GM23248 (cell line): ENCODE measurements at regions not wholly inside any gene's neighbourhood (a gene's known extent, or its start where the extent isn't known, plus 50 kb on each side); places are given as distances from the start of the nearest gene placed in this dataset.
A peak's percentile ranks its signal among the peaks of the same experiment; 100 is the strongest.

Experiments used
- DNase-seq: peaks from one replicate; pipeline ENCODE4 v3.0.0-alpha.2; 2015
- H2AFZ ChIP-seq: fragments of 200-600 bp; sonication (generic); 2 replicates; pipeline ENCODE4 v1.6.1; 2016; ENCODE audit warnings: antibody characterized with exemption
- H3F3A ChIP-seq: fragments of 200-600 bp; sonication (generic); 2 replicates; pipeline ENCODE4 v1.6.1; 2016; ENCODE audit warnings: mild to moderate bottlenecking, antibody characterized with exemption, mixed run types; ENCODE audit not compliant: insufficient read depth
- H3K27ac ChIP-seq: fragments of 200-600 bp; sonication (generic); 2 replicates; pipeline ENCODE4 v1.5.1; 2016; ENCODE audit warnings: mild to moderate bottlenecking
- H3K27me3 ChIP-seq: fragments of 200-600 bp; sonication (generic); replicated peaks from 2 replicates; pipeline ENCODE4 v1.6.1; 2016; ENCODE audit warnings: mild to moderate bottlenecking; ENCODE audit not compliant: insufficient read depth
- H3K36me3 ChIP-seq: fragments of 200-600 bp; sonication (generic); 2 replicates; pipeline ENCODE4 v1.6.1; 2016; ENCODE audit warnings: low read depth, mild to moderate bottlenecking
- H3K4me1 ChIP-seq: fragments of 200-600 bp; sonication (generic); 2 replicates; pipeline ENCODE4 v1.6.1; 2016; ENCODE audit warnings: mild to moderate bottlenecking; ENCODE audit not compliant: insufficient read depth
- H3K4me2 ChIP-seq: fragments of 200-600 bp; sonication (generic); one replicate; pipeline ENCODE4 v1.6.1; 2016; ENCODE audit warnings: mild to moderate bottlenecking; ENCODE audit not compliant: unreplicated experiment
- H3K4me3 ChIP-seq: fragments of 200-600 bp; sonication (generic); 2 replicates; pipeline ENCODE4 v1.5.1; 2016; ENCODE audit warnings: mild to moderate bottlenecking
- H3K79me2 ChIP-seq: fragments of 200-600 bp; sonication (generic); 2 replicates; pipeline ENCODE4 v1.6.1; 2016; ENCODE audit warnings: mild to moderate bottlenecking; ENCODE audit not compliant: insufficient read depth
- H3K9ac ChIP-seq: fragments of 200-600 bp; sonication (generic); 2 replicates; pipeline ENCODE4 v1.6.1; 2016; ENCODE audit warnings: mild to moderate bottlenecking
- H3K9me2 ChIP-seq: fragments of 200-600 bp; sonication (generic); 2 replicates; pipeline ENCODE4 v1.6.1; 2016; ENCODE audit warnings: mixed run types, mild to moderate bottlenecking, moderate library complexity; ENCODE audit not compliant: insufficient read depth
- H3K9me3 ChIP-seq: fragments of 200-600 bp; sonication (generic); one replicate; pipeline ENCODE4 v1.6.1; 2017; ENCODE audit warnings: low read depth
- H4K20me1 ChIP-seq: fragments of 200-600 bp; sonication (generic); 2 replicates; pipeline ENCODE4 v1.6.0; 2016; ENCODE audit not compliant: insufficient read depth
- EZH2 ChIP-seq: fragments of 200-600 bp; sonication (generic); IDR thresholded peaks from 2 replicates; pipeline ENCODE4 v1.6.1; 2018; ENCODE audit warnings: antibody characterized with exemption, mild to moderate bottlenecking; ENCODE audit not compliant: insufficient read depth, poor library complexity, severe bottlenecking
- EZH2phosphoT487 ChIP-seq: fragments of 200-600 bp; sonication (generic); IDR thresholded peaks from 2 replicates; pipeline ENCODE4 v1.6.1; 2018; ENCODE audit warnings: antibody characterized with exemption, moderate library complexity, mild to moderate bottlenecking, low read depth; ENCODE audit not compliant: insufficient read depth
- WGBS, 2 experiments: methylation state at CpG; one replicate each; pipeline ENCODE4 v1.1.6; 2015 to 2017; ENCODE audit warnings: low lambda C conversion rate in 2 of 2, low coverage in 1 of 2; ENCODE audit errors: missing lambda C conversion rate in 2 of 2; 5-methylcytosine and 5-hydroxymethylcytosine counted together
- in situ Hi-C: fragments of 300-500 bp; cut with MboI; formaldehyde crosslinking; loops from 2 replicates; pipeline ENCODE4 v1.15.0; 2020

- no peak overlapping the region for H2AFZ ChIP-seq
- no peak for TF ChIP-seq EZH2phosphoT487
- no peak for TF ChIP-seq EZH2
- H3K4me1 ChIP-seq = no peaks in the 10 kb centered on the region
- no peak overlapping the region for H3K4me3 ChIP-seq
- peak; percentile 59 for DNase-seq
- in situ Hi-C loops = no loop called here
- 0 out of 2 replicates have a peak, but pooled peaks cover 3% of the 10 kb centered on the region for H3K27me3 ChIP-seq
- no peak overlapping the region for H3K4me2 ChIP-seq
- no peaks in the 10 kb centered on the region for H3K36me3 ChIP-seq
- no peak overlapping the region for H3K9ac ChIP-seq
- no peaks in the 10 kb centered on the region for H3K9me3 ChIP-seq
- no peaks in the 10 kb centered on the region for H3K79me2 ChIP-seq
- H3F3A ChIP-seq = no peaks in the 10 kb centered on the region
- H3K27ac ChIP-seq = no peak overlapping the region
- H4K20me1 ChIP-seq = no peaks in the 10 kb centered on the region
- no peaks in the 10 kb centered on the region for H3K9me2 ChIP-seq
- WGBS, 2 experiments = 16 to 23% methylated on average over 15 of the region's 15 CpGs
Measured at GRCh38 chr22:44597616-44598015, 99.6 kb upstream of the RTL6 start.

GRCh38 chr22:44596396-44597125 lies 98.5 kb upstream of the RTL6 start:
- H3K27me3 ChIP-seq = 0 out of 2 replicates have a peak, but pooled peaks cover 3% of the 10 kb centered on the region
- H3K4me2 ChIP-seq = no peak overlapping the region
- H3K4me1 ChIP-seq = no peaks in the 10 kb centered on the region
- no peaks in the 10 kb centered on the region for H3K9me3 ChIP-seq
- H3K4me3 ChIP-seq = no peak overlapping the region
- no peak for TF ChIP-seq EZH2
- TF ChIP-seq EZH2phosphoT487 = no peak
- no peak overlapping the region for H3K27ac ChIP-seq
- in situ Hi-C loops = no loop called here
- no peaks in the 10 kb centered on the region for H4K20me1 ChIP-seq
- no peak overlapping the region for H2AFZ ChIP-seq
- no peaks in the 10 kb centered on the region for H3F3A ChIP-seq
- no peaks in the 10 kb centered on the region for H3K9me2 ChIP-seq
- WGBS, 2 experiments = 67 to 70% methylated on average over 17 of the region's 17 CpGs
- no peaks in the 10 kb centered on the region for H3K36me3 ChIP-seq
- H3K79me2 ChIP-seq = no peaks in the 10 kb centered on the region
- no peak for DNase-seq
- no peak overlapping the region for H3K9ac ChIP-seq

- Histone ChIP-seq H3K9ac (no peak overlapping the region), H3K4me2 (no peak overlapping the region), H3K79me2 (no peaks in the 10 kb centered on the region), H3K9me3 (no peaks in the 10 kb centered on the region), H3K9me2 (no peaks in the 10 kb centered on the region), H2AFZ (no peak overlapping the region), H3F3A (no peaks in the 10 kb centered on the region), H3K27me3 (0 out of 2 replicates have a peak, but pooled peaks cover 3% of the 10 kb centered on the region), H3K36me3 (no peaks in the 10 kb centered on the region), H3K4me3 (no peak overlapping the region), H3K4me1 (no peaks in the 10 kb centered on the region), H3K27ac (no peak overlapping the region), H4K20me1 (no peaks in the 10 kb centered on the region)
- in situ Hi-C loops = no loop called here
- DNase-seq = no peak
- TF ChIP-seq EZH2phosphoT487 = no peak
- 82 to 83% methylated on average over 21 of the region's 21 CpGs for WGBS, 2 experiments
Measured at GRCh38 chr22:44595841-44596341, 97.9 kb upstream of the RTL6 start.

GRCh38 chr22:44594951-44595350 lies 96.9 kb upstream of the RTL6 start:
- no peaks in the 10 kb centered on the region for H3K9me2 ChIP-seq
- no peak overlapping the region for H3K4me2 ChIP-seq
- H3K9ac ChIP-seq = no peak overlapping the region
- 0 out of 2 replicates have a peak, but pooled peaks cover 3% of the 10 kb centered on the region for H3K27me3 ChIP-seq
- H3K4me1 ChIP-seq = no peaks in the 10 kb centered on the region
- H3K4me3 ChIP-seq = no peak overlapping the region
- DNase-seq = no peak
- no peaks in the 10 kb centered on the region for H3F3A ChIP-seq
- no peaks in the 10 kb centered on the region for H4K20me1 ChIP-seq
- H3K9me3 ChIP-seq = no peaks in the 10 kb centered on the region
- 70 to 72% methylated on average over 10 to 11 of the region's 11 CpGs for WGBS, 2 experiments
- H3K27ac ChIP-seq = no peak overlapping the region
- no peaks in the 10 kb centered on the region for H3K79me2 ChIP-seq
- no peak overlapping the region for H2AFZ ChIP-seq
- in situ Hi-C loops = no loop called here
- H3K36me3 ChIP-seq = no peaks in the 10 kb centered on the region
- no peak for TF ChIP-seq EZH2
- TF ChIP-seq EZH2phosphoT487 = no peak

- Histone ChIP-seq H3K9ac (no peak overlapping the region), H2AFZ (no peak overlapping the region), H3F3A (no peaks in the 10 kb centered on the region), H3K4me3 (no peak overlapping the region), H3K27ac (no peak overlapping the region), H3K9me2 (no peaks in the 10 kb centered on the region), H3K9me3 (no peaks in the 10 kb centered on the region), H3K4me2 (no peak overlapping the region), H3K27me3 (0 out of 2 replicates have a peak, but pooled peaks cover 3% of the 10 kb centered on the region), H3K4me1 (no peaks in the 10 kb centered on the region), H3K79me2 (no peaks in the 10 kb centered on the region), H3K36me3 (no peaks in the 10 kb centered on the region), H4K20me1 (no peaks in the 10 kb centered on the region)
- in situ Hi-C loops = no loop called here
- DNase-seq = no peak
- 39 to 47% methylated on average over 5 of the region's 5 CpGs for WGBS, 2 experiments
- TF ChIP-seq EZH2phosphoT487 (no peak), EZH2 (no peak)
Measured at GRCh38 chr22:44592824-44593148, 94.8 kb upstream of the RTL6 start.
